SU-DHL-6 (cell line): ENCODE measurements at regions not wholly inside any gene's neighbourhood (a gene's known extent, or its start where the extent isn't known, plus 50 kb on each side); places are given as distances from the start of the nearest gene placed in this dataset.

Source experiments
- H2AFZ ChIP-seq: fragments of 200-600 bp; sonication (generic); 2 replicates; pipeline ENCODE4 v1.6.1; 2014; ENCODE audit warnings: low read depth, mild to moderate bottlenecking, moderate library complexity, mixed read lengths, antibody characterized with exemption, low read length; ENCODE audit not compliant: severe bottlenecking
- H3F3A ChIP-seq: fragments of 200-600 bp; shearing (Covaris generic); 2 replicates; pipeline ENCODE4 v1.6.0; 2016; ENCODE audit warnings: antibody characterized with exemption, mild to moderate bottlenecking; ENCODE audit not compliant: insufficient read depth
- H3K27ac ChIP-seq: fragments of 200-600 bp; sonication (generic); 2 replicates; pipeline ENCODE4 v1.5.1; 2016; ENCODE audit warnings: low read depth, mild to moderate bottlenecking, low read length, moderate library complexity, mixed read lengths
- H3K27me3 ChIP-seq: fragments of 200-600 bp; sonication (generic), shearing (Covaris generic); 2 replicates; pipeline ENCODE4 v1.6.0; 2014; ENCODE audit warnings: mild to moderate bottlenecking, low read length
- H3K36me3 ChIP-seq: fragments of 200-600 bp; sonication (generic); 2 replicates; pipeline ENCODE4 v1.6.1; 2014; ENCODE audit warnings: mild to moderate bottlenecking, low read length, mixed read lengths
- H3K4me2 ChIP-seq: fragments of 300-600, 200-600 bp; shearing (Covaris generic), sonication (generic); 2 replicates; pipeline ENCODE4 v1.6.0; 2014; ENCODE audit warnings: low read length, low read depth, mild to moderate bottlenecking; ENCODE audit not compliant: poor library complexity, severe bottlenecking
- H3K4me3 ChIP-seq: fragments of 200-600 bp; sonication (generic); 2 replicates; pipeline ENCODE4 v1.5.1; 2014; ENCODE audit warnings: antibody characterized with exemption, low read length, mild to moderate bottlenecking, mixed read lengths; ENCODE audit not compliant: insufficient read depth, poor library complexity, severe bottlenecking
- H3K79me2 ChIP-seq: fragments of 200-600 bp; sonication (generic); 2 replicates; pipeline ENCODE4 v1.6.1; 2014; ENCODE audit warnings: mild to moderate bottlenecking, low read length, moderate library complexity; ENCODE audit not compliant: insufficient read depth
- H3K9ac ChIP-seq: fragments of 200-600 bp; sonication (generic); 2 replicates; pipeline ENCODE4 v1.7.0; 2014; ENCODE audit warnings: mild to moderate bottlenecking, low read length
- H3K9me2 ChIP-seq: fragments of 200-600 bp; sonication (generic); replicated peaks from 2 replicates; pipeline ENCODE4 v1.6.1; 2014; ENCODE audit warnings: low read length; ENCODE audit not compliant: insufficient read depth
- H3K9me3 ChIP-seq: fragments of 200-600 bp; sonication (generic); 2 replicates; pipeline ENCODE4 v1.6.1; 2014; ENCODE audit warnings: low read length, mixed read lengths; ENCODE audit not compliant: insufficient read depth
- H4K20me1 ChIP-seq: fragments of 200-600 bp; sonication (generic); 2 replicates; pipeline ENCODE4 v1.6.1; 2014; ENCODE audit warnings: low read depth, mild to moderate bottlenecking, antibody characterized with exemption, low read length, moderate library complexity, mixed read lengths
- EZH2phosphoT487 ChIP-seq: fragments of 200-600 bp; sonication (generic), shearing (Covaris generic); conservative IDR thresholded peaks from 2 replicates; pipeline ENCODE4 v1.6.1; 2018; ENCODE audit warnings: mild to moderate bottlenecking, antibody characterized with exemption, low read length, moderate library complexity, mixed read lengths
- TF ChIP-seq, protein P1 (sequence below): fragments of 200-600 bp; sonication (generic); IDR thresholded peaks from one replicate; pipeline ENCODE4 v1.5.1; 2017; ENCODE audit warnings: antibody characterized with exemption, mild to moderate bottlenecking, low read length, moderate library complexity; ENCODE audit not compliant: insufficient read depth, poor library complexity, severe bottlenecking

DNA sequence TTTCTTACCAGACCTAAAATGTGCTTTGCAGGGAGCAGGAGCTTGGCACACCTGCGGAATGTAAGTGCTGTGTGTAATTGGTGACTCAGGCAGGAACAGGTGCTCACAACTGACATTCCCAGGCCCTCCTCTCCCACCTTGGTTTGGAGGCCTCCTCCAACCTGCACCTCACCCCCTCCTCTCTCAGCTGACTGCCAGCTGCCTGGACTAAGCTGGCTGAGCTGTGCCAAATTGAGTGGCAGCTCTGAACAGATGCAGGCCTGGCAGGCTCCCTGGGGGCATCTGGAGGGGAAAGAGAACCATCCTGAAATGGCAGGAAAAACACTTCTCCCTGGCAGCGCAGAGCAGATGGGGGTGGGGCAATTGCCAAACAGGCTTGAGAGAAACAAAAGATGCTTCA is 91.7 kb upstream of the PGBD5 start:
- no peak overlapping the region for H3K9ac ChIP-seq
- H3K79me2 ChIP-seq, result no peaks in the 10 kb centered on the region
- H3K9me3 ChIP-seq, result no peaks in the 10 kb centered on the region
- no peaks in the 10 kb centered on the region for H3K27me3 ChIP-seq
- H3K27ac ChIP-seq, result no peak overlapping the region
- H3K36me3 ChIP-seq, result no peaks in the 10 kb centered on the region
- H3K4me2 ChIP-seq, result no peak overlapping the region
- no peak overlapping the region for H3K4me3 ChIP-seq
- no peak overlapping the region for H2AFZ ChIP-seq
- no peaks in the 10 kb centered on the region for H3F3A ChIP-seq
- TF ChIP-seq, protein P1, sequence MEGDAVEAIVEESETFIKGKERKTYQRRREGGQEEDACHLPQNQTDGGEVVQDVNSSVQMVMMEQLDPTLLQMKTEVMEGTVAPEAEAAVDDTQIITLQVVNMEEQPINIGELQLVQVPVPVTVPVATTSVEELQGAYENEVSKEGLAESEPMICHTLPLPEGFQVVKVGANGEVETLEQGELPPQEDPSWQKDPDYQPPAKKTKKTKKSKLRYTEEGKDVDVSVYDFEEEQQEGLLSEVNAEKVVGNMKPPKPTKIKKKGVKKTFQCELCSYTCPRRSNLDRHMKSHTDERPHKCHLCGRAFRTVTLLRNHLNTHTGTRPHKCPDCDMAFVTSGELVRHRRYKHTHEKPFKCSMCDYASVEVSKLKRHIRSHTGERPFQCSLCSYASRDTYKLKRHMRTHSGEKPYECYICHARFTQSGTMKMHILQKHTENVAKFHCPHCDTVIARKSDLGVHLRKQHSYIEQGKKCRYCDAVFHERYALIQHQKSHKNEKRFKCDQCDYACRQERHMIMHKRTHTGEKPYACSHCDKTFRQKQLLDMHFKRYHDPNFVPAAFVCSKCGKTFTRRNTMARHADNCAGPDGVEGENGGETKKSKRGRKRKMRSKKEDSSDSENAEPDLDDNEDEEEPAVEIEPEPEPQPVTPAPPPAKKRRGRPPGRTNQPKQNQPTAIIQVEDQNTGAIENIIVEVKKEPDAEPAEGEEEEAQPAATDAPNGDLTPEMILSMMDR, result no peak
- TF ChIP-seq EZH2phosphoT487, result no peak
- no peaks in the 10 kb centered on the region for H4K20me1 ChIP-seq
- H3K9me2 ChIP-seq, result no peaks in the 10 kb centered on the region

DNA sequence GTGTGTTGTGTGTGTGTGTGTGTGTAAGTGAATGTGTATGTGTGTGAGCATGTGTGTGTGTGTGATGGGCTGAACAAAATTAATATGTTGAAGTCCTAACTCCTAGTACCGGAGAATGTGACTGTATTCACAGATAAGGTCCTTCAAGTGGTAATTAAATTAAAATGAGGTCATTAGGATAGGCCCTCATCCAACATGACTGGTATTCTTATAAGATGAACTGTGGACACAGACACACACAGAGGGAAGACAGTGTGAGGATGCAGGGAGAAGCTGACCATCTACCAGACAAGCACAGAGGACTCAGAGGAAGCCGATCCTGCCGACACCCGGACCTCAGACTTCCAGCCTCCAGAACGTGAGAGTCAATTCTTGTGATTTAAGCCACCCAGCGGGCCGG is 91.2 kb upstream of the PGBD5 start:
- Histone ChIP-seq H3K27ac (no peak overlapping the region), H3K4me2 (no peak overlapping the region), H3F3A (no peaks in the 10 kb centered on the region), H3K27me3 (no peaks in the 10 kb centered on the region), H3K4me3 (no peak overlapping the region), H2AFZ (no peak overlapping the region), H3K9me2 (no peaks in the 10 kb centered on the region), H3K9ac (no peak overlapping the region), H3K36me3 (no peaks in the 10 kb centered on the region), H3K79me2 (no peaks in the 10 kb centered on the region), H3K9me3 (no peaks in the 10 kb centered on the region), H4K20me1 (no peaks in the 10 kb centered on the region)
- no peak for TF ChIP-seq EZH2phosphoT487
- TF ChIP-seq, protein P1, result no peak

DNA sequence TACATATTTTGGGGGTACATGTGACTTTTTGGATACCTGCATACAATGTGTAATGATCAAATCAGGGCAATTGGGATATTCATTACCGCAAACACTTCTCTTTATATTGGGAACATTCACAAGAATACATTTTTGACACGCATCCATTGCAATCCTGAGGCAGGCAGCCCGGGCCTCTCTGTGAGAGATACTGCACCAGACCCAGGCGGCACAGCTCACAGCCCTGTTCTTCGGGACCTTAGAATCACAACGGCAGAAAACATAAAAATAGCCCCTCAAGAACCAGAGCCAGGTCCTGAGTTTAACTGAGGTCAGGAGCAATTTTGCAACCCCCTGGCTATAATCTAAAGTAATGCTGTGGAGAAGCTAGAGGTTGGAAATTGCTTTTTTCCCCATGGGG is 90.8 kb upstream of the PGBD5 start:
- Histone ChIP-seq H3K36me3 (no peaks in the 10 kb centered on the region), H3K79me2 (no peaks in the 10 kb centered on the region), H3K9me3 (no peaks in the 10 kb centered on the region)

More for the DNA sequence above, 90.8 kb upstream of the PGBD5 start:
- Histone ChIP-seq H3K27ac (no peak overlapping the region), H3K27me3 (no peaks in the 10 kb centered on the region), H2AFZ (no peak overlapping the region), H3K9ac (no peak overlapping the region), H3K4me3 (no peak overlapping the region), H3K9me2 (no peaks in the 10 kb centered on the region), H3F3A (no peaks in the 10 kb centered on the region), H3K4me2 (no peak overlapping the region), H4K20me1 (no peaks in the 10 kb centered on the region)
- TF ChIP-seq EZH2phosphoT487, result no peak
- TF ChIP-seq, protein P1, result no peak
